GM12878 (cell line): ENCODE measurements at regions not wholly inside any gene's neighbourhood (a gene's known extent, or its start where the extent isn't known, plus 50 kb on each side); places are given as distances from the start of the nearest gene placed in this dataset.

ENCODE experiments used
- ATAC-seq: fragments of 200-7000 bp; cut with Tn5 transposase; 3 replicates; pipeline ENCODE4 v1.9.1; 2020; ENCODE audit warnings: mild to moderate bottlenecking, moderate library complexity
- BruUV-seq: library from RNA; stranded (reverse); fragments of 400-500 nt; replicated peaks from 2 replicates; lab custom pipeline; 2021; lab: Mats Ljungman, UMichigan
- CTCF ChIA-PET: fragments of 300-600 bp; sonication (Branson Sonifier 250); formaldehyde crosslinking; extraction: SDS; loops from one replicate; lab custom pipeline; 2021; ENCODE audit warnings: inconsistent platforms; lab: Yijun Ruan, JAX
- POLR2A ChIA-PET: fragments of 350-600 bp; formaldehyde crosslinking; extraction: SDS; loops from one replicate; lab custom pipeline; 2021; ENCODE audit warnings: inconsistent platforms; lab: Charles Lee
- RAD21 ChIA-PET: fragments of 300-600 bp; sonication (Branson Sonifier 250); formaldehyde crosslinking; loops from one replicate; lab custom pipeline; 2023; ENCODE audit warnings: antibody characterized with exemption; ENCODE audit not compliant: unreplicated experiment; lab: Charles Lee
- SMC1A ChIA-PET: fragments of 300-600 bp; sonication (Branson Sonifier 250); formaldehyde crosslinking; loops from one replicate; lab custom pipeline; 2023; ENCODE audit not compliant: unreplicated experiment, uncharacterized antibody; lab: Charles Lee
- DNase-seq: peaks from one replicate; pipeline ENCODE4 v3.0.0-alpha.2; 2011; ENCODE audit warnings: low read depth, low spot score
- FAIRE-seq: peaks from 3 replicates; lab custom pipeline; 2011; peaks lifted over from hg19 to GRCh38; lab: Jason Lieb, UNC
- H2AFZ ChIP-seq: 2 replicates; pipeline ENCODE4 v1.6.0; 2011; ENCODE audit warnings: low read depth, low read length, control low read depth; ENCODE audit not compliant: control insufficient read depth
- H3K27ac ChIP-seq: 2 replicates; pipeline ENCODE4 v1.5.1; 2011; ENCODE audit warnings: control low read depth; ENCODE audit not compliant: control insufficient read depth, insufficient read depth
- H3K27me3 ChIP-seq, 2 experiments: replicated peaks in 1 of 2; 2 replicates each; pipeline versions ENCODE4 v1.6.0 to v1.6.1; 2011; ENCODE audit warnings: low read length in 1 of 2; ENCODE audit not compliant: control insufficient read depth in 2 of 2, insufficient read depth in 2 of 2
- H3K36me3 ChIP-seq, 2 experiments: 2 replicates each; pipeline ENCODE4 v1.5.1; 2011; ENCODE audit warnings: low read length in 1 of 2; ENCODE audit not compliant: control insufficient read depth in 2 of 2, insufficient read depth in 2 of 2
- H3K4me1 ChIP-seq: 2 replicates; pipeline ENCODE4 v1.6.1; 2011; ENCODE audit warnings: mild to moderate bottlenecking, low read length, moderate library complexity, mixed read lengths; ENCODE audit not compliant: control insufficient read depth, insufficient read depth
- H3K4me2 ChIP-seq: 2 replicates; pipeline ENCODE4 v1.6.0; 2011; ENCODE audit warnings: control low read depth; ENCODE audit not compliant: control insufficient read depth, insufficient read depth
- H3K4me3 ChIP-seq: fragments of 200-600 bp; sonication (generic); 2 replicates; pipeline ENCODE4 v1.5.1; 2016
- H3K79me2 ChIP-seq: 2 replicates; pipeline ENCODE4 v1.6.0; 2011; ENCODE audit warnings: low read length; ENCODE audit not compliant: control insufficient read depth, insufficient read depth
- H3K9ac ChIP-seq: 2 replicates; pipeline ENCODE4 v1.8.0; 2011; ENCODE audit warnings: low read length, control low read depth, mixed read lengths; ENCODE audit not compliant: control insufficient read depth, insufficient read depth
- H3K9me3 ChIP-seq: replicated peaks from 3 replicates; pipeline ENCODE4 v1.5.1; 2011; ENCODE audit warnings: mild to moderate bottlenecking, low read length; ENCODE audit not compliant: control insufficient read depth, insufficient read depth
- H4K20me1 ChIP-seq: 2 replicates; pipeline ENCODE4 v1.6.0; 2011; ENCODE audit not compliant: control insufficient read depth, insufficient read depth
- ATF7 ChIP-seq: fragments of 450-650 bp; IDR thresholded peaks from 2 replicates; pipeline ENCODE4 v1.6.1; 2016; ENCODE audit warnings: low read depth, mild to moderate bottlenecking
- BCL11A ChIP-seq: IDR thresholded peaks from 2 replicates; pipeline ENCODE4 v1.6.1; 2011; ENCODE audit warnings: low read depth, low read length
- BMI1 ChIP-seq: fragments of 450-650 bp; IDR thresholded peaks from 2 replicates; pipeline ENCODE4 v1.6.1; 2016; ENCODE audit warnings: mild to moderate bottlenecking, moderate library complexity, borderline replicate concordance
- CBX5 ChIP-seq: sonication (generic); IDR thresholded peaks from 2 replicates; pipeline ENCODE4 v1.6.1; 2016; ENCODE audit warnings: low read depth, moderate library complexity, mild to moderate bottlenecking, inconsistent platforms
- CEBPB ChIP-seq, 2 experiments: fragments of 150-350 bp in 1 of 2; IDR thresholded peaks; 2 replicates each; pipeline ENCODE4 v1.6.1; 2012 to 2014; ENCODE audit warnings: low read depth in 2 of 2, low read length in 2 of 2, borderline replicate concordance in 1 of 2, inconsistent platforms in 1 of 2
- EED ChIP-seq: sonication (generic); IDR thresholded peaks from 2 replicates; pipeline ENCODE4 v1.6.1; 2016; ENCODE audit warnings: antibody characterized with exemption, low read depth
- ETV6 ChIP-seq, 2 experiments: fragments of 450-650 bp in 1 of 2; IDR thresholded peaks in 1 of 2; conservative IDR thresholded peaks in 1 of 2; 2 replicates each; pipeline ENCODE4 v1.6.1; 2014; ENCODE audit warnings: antibody characterized with exemption in 1 of 2, borderline replicate concordance in 1 of 2, low read depth in 1 of 2, mild to moderate bottlenecking in 1 of 2, moderate library complexity in 1 of 2
- HCFC1 ChIP-seq: fragments of 150-350 bp; IDR thresholded peaks from 2 replicates; pipeline ENCODE4 v1.6.1; 2014; ENCODE audit warnings: low read length
- POLR2A ChIP-seq: IDR thresholded peaks from 2 replicates; pipeline ENCODE4 v1.6.1; 2011; ENCODE audit warnings: low read depth, mild to moderate bottlenecking, low read length
- WRNIP1 ChIP-seq: IDR thresholded peaks from 2 replicates; pipeline ENCODE4 v1.6.1; 2011; ENCODE audit warnings: low read depth, low read length, improper control_type of control experiment, borderline replicate concordance
- WGBS: methylation state at CpG from one replicate; pipeline ENCODE4 v1.1.6; 2016; ENCODE audit warnings: low lambda C conversion rate; ENCODE audit not compliant: insufficient replicate concordance, insufficient coverage; ENCODE audit errors: missing lambda C conversion rate; 5-methylcytosine and 5-hydroxymethylcytosine counted together
- in situ Hi-C: fragments of 300-500 bp; cut with MboI; formaldehyde crosslinking; loops from 9 replicates; pipeline ENCODE4 v1.14.3; 2018; ENCODE audit warnings: mixed read lengths
- intact Hi-C: fragments of 100-400 bp; cut with micrococcal nuclease; formaldehyde crosslinking; loops from one replicate; pipeline ENCODE4 v1.14.2; 2022; ENCODE audit not compliant: unreplicated experiment

- no peak for TF ChIP-seq CBX5
- TF ChIP-seq ATF7, result no peak
- TF ChIP-seq ETV6 (conservative IDR thresholded peaks at IDR 0.05 in 1 of 2, IDR thresholded peaks at IDR 0.05 in 1 of 2; ENCODE audit: borderline replicate concordance in 1 of 2, low read depth in 1 of 2), result no peak
- TF ChIP-seq, all 136 proteins: peak for 0
Observed at GRCh38 chr4:128347175-128347868, 59.7 kb upstream of the PGRMC2 start (continued).

DNA sequence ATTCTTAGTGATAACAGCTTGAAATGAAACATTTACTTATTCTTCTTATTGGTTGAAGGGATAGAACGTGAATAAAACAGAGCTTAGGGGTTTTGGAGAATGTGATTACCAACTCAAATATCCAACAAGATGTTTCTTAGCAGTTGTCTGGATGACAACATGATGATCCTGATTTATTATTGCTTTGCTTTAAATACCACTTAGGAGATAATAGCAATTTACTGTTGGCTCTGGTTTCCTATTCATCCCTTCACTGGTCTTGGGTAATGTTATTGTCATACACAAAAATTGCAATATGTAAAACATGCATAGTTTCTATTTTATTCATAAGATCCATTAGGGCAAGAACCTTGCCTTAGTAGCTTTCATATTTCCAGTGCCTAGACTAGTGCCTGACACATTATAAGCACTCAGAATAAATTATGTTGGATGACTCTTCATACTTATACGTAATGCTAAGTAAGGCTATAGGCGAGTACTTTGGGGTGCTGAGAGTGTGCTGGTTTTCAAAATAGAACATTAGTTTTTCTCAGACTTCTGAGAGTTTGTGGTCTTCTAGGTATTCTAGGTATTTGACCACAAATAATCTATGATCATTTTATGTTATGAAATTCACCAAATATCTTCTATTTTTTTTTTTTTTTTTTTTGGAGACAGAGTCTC is 58.6 kb upstream of the PGRMC2 start:
- SMC1A ChIA-PET, result interaction anchor here (1.7 kb wide), 1 partner anchor 13 kb away, joined by 4 read pairs; no protein-coding TSS in a partner anchor
- ATAC-seq (no peak), FAIRE-seq (no peak), DNase-seq (no peak)
- RAD21 ChIA-PET, result no interaction called here
- Histone ChIP-seq H3K9me3 (no peaks in the 10 kb centered on the region), H3K9ac (no peak overlapping the region), H4K20me1 (no peaks in the 10 kb centered on the region), H3K36me3 (no peaks in the 10 kb centered on the region), H3K4me1 (no peaks in the 10 kb centered on the region), H2AFZ (no peak overlapping the region), H3K4me2 (no peak overlapping the region), H3K27me3 (no peaks in the 10 kb centered on the region), H3K4me3 (no peak overlapping the region), H3K79me2 (no peaks in the 10 kb centered on the region), H3K27ac (no peak overlapping the region)
- in situ Hi-C loops (no loop called here), intact Hi-C loops (no loop called here)
- no TSS peak for BruUV-seq
- POLR2A ChIA-PET, result no interaction called here
- CTCF ChIA-PET, result no interaction called here
- 71% methylated on average over 3 of the region's 3 CpGs for WGBS
- no peak for TF ChIP-seq HCFC1
- TF ChIP-seq CEBPB (IDR thresholded peaks at IDR 0.05; ENCODE audit: borderline replicate concordance in 1 of 2, low read depth in 2 of 2, low read length in 2 of 2), result no peak
- no peak for TF ChIP-seq POLR2A
- no peak for TF ChIP-seq EED
- no peak for TF ChIP-seq BMI1
- TF ChIP-seq BCL11A, result no peak
- TF ChIP-seq WRNIP1, result no peak
